SK-N-SH (cell line): ENCODE measurements at regions not wholly inside any gene's neighbourhood (a gene's known extent, or its start where the extent isn't known, plus 50 kb on each side); places are given as distances from the start of the nearest gene placed in this dataset.

Experiments
- CTCF ChIA-PET: fragments of 300-600, 350-600 bp; formaldehyde crosslinking; extraction: SDS; loops from one replicate; lab custom pipeline; 2021; lab: Yijun Ruan, JAX
- POLR2A ChIA-PET: fragments of 350-600 bp; sonication (Branson Sonifier 250); formaldehyde crosslinking; extraction: SDS; loops from one replicate; lab custom pipeline; 2020; ENCODE audit warnings: antibody characterized with exemption, inconsistent platforms; lab: Yijun Ruan, JAX
- DNase-seq: peaks from one replicate; pipeline ENCODE4 v3.0.0; 2012
- H2AFZ ChIP-seq: fragments of 200-600 bp; sonication (generic); 2 replicates; pipeline ENCODE4 v1.8.1; 2016; ENCODE audit warnings: antibody characterized with exemption, mild to moderate bottlenecking, low read depth
- H3F3A ChIP-seq: fragments of 200-600 bp; sonication (generic); replicated peaks from 2 replicates; pipeline ENCODE3; 2016; ENCODE audit warnings: antibody characterized with exemption, mild to moderate bottlenecking; ENCODE audit not compliant: insufficient read depth
- H3K27ac ChIP-seq, 2 experiments: fragments of 200-500 bp in 1 of 2; fragments of 200-600 bp in 1 of 2; sonication (Bioruptor generic) in 1 of 2; sonication (generic), shearing (Covaris generic) in 1 of 2; 2 replicates each; pipeline versions ENCODE4 v1.5.1 to v1.6.1; 2014 to 2016; ENCODE audit warnings: low read depth in 2 of 2, inconsistent platforms in 1 of 2, low read length in 1 of 2, mild to moderate bottlenecking in 1 of 2, mixed read lengths in 1 of 2
- H3K27me3 ChIP-seq: fragments of 200-600 bp; sonication (generic), shearing (Covaris generic); 2 replicates; pipeline ENCODE4 v1.6.1; 2016; ENCODE audit warnings: mixed run types; ENCODE audit not compliant: insufficient read depth
- H3K36me3 ChIP-seq, 2 experiments: fragments of 200-500 bp in 1 of 2; fragments of 200-600 bp in 1 of 2; sonication (Bioruptor generic) in 1 of 2; sonication (generic) in 1 of 2; replicated peaks in 1 of 2; 2 replicates each; pipeline versions ENCODE3 to v1.5.1; 2014 to 2016; ENCODE audit warnings: low read length in 1 of 2, mild to moderate bottlenecking in 1 of 2; ENCODE audit not compliant: insufficient read depth in 2 of 2, control insufficient read depth in 1 of 2
- H3K4me1 ChIP-seq, 2 experiments: fragments of 200-500 bp in 1 of 2; fragments of 200-600 bp in 1 of 2; sonication (Bioruptor generic) in 1 of 2; sonication (generic), shearing (Covaris generic) in 1 of 2; 2 replicates each; pipeline versions ENCODE4 v1.5.1 to v1.6.1; 2014 to 2016; ENCODE audit warnings: low read depth in 1 of 2, low read length in 1 of 2, mixed run types in 1 of 2; ENCODE audit not compliant: insufficient read depth in 2 of 2, control insufficient read depth in 1 of 2
- H3K4me2 ChIP-seq: fragments of 200-600 bp; sonication (generic), shearing (Covaris generic); 2 replicates; pipeline ENCODE4 v1.6.1; 2017; ENCODE audit warnings: mixed run types
- H3K4me3 ChIP-seq, 2 experiments: fragments of 200-500 bp in 1 of 2; fragments of 200-600 bp in 1 of 2; sonication (Bioruptor generic) in 1 of 2; sonication (generic), shearing (Covaris generic) in 1 of 2; 2 replicates each; pipeline versions ENCODE4 v1.5.1 to v1.8.1; 2014 to 2016; ENCODE audit warnings: low read depth in 2 of 2, inconsistent platforms in 1 of 2, low read length in 1 of 2, mild to moderate bottlenecking in 1 of 2, mixed read lengths in 1 of 2, moderate library complexity in 1 of 2
- H3K79me2 ChIP-seq: fragments of 200-600 bp; sonication (generic); 2 replicates; pipeline ENCODE4 v1.8.1; 2017; ENCODE audit warnings: mild to moderate bottlenecking; ENCODE audit not compliant: insufficient read depth
- H3K9ac ChIP-seq: fragments of 200-600 bp; sonication (generic); 2 replicates; pipeline ENCODE4 v1.6.1; 2017; ENCODE audit warnings: mixed run types
- H3K9me2 ChIP-seq: fragments of 200-600 bp; sonication (generic); 2 replicates; pipeline ENCODE4 v1.6.1; 2017; ENCODE audit warnings: mixed run types
- H3K9me3 ChIP-seq: fragments of 200-600 bp; sonication (generic); 2 replicates; pipeline ENCODE4 v1.6.1; 2017; ENCODE audit warnings: mixed run types, mild to moderate bottlenecking, moderate library complexity
- H4K20me1 ChIP-seq: fragments of 200-600 bp; sonication (generic); 2 replicates; pipeline ENCODE4 v1.6.1; 2017; ENCODE audit warnings: mild to moderate bottlenecking, mixed run types; ENCODE audit not compliant: insufficient read depth
- CHD2 ChIP-seq: fragments of 150-350 bp; IDR thresholded peaks from 2 replicates; pipeline ENCODE4 v1.6.1; 2018; ENCODE audit warnings: low read length; ENCODE audit not compliant: partially characterized antibody
- CTCF ChIP-seq: fragments of 200-600 bp; sonication (generic); IDR thresholded peaks from 2 replicates; pipeline ENCODE4 v1.6.1; 2017; ENCODE audit warnings: antibody characterized with exemption, mild to moderate bottlenecking, moderate library complexity
- EP300 ChIP-seq, 2 experiments: IDR thresholded peaks; 2 replicates each; pipeline versions ENCODE4 v1.4.0 to v1.6.1; 2012; ENCODE audit warnings: borderline replicate concordance in 1 of 2, low read depth in 1 of 2, low read length in 1 of 2
- EZH2phosphoT487 ChIP-seq: fragments of 200-600 bp; sonication (generic); IDR thresholded peaks from 2 replicates; pipeline ENCODE4 v1.6.1; 2017; ENCODE audit warnings: low read depth, mixed run types, mild to moderate bottlenecking, antibody characterized with exemption, moderate library complexity, borderline replicate concordance
- FOXJ3 ChIP-seq: sonication (generic); formaldehyde crosslinking; IDR thresholded peaks from 2 replicates; pipeline ENCODE4 v1.5.1; 2020; ENCODE audit warnings: mild to moderate bottlenecking, missing genetic modification reagents
- GABPA ChIP-seq: IDR thresholded peaks from 2 replicates; pipeline ENCODE4 v1.4.0; 2012; ENCODE audit warnings: low read depth, mild to moderate bottlenecking
- MAX ChIP-seq: IDR thresholded peaks from 2 replicates; pipeline ENCODE4 v1.4.0; 2012; ENCODE audit warnings: low read depth
- MEF2A ChIP-seq: IDR thresholded peaks from 2 replicates; pipeline ENCODE4 v1.4.0; 2012; ENCODE audit warnings: low read depth, borderline replicate concordance
- MXI1 ChIP-seq: IDR thresholded peaks from 2 replicates; pipeline ENCODE4 v1.6.1; 2012; ENCODE audit warnings: mild to moderate bottlenecking, low read depth, low read length, improper control_type of control experiment
- NFIC ChIP-seq: IDR thresholded peaks from 2 replicates; pipeline ENCODE4 v1.4.0; 2012; ENCODE audit warnings: borderline replicate concordance
- NRF1 ChIP-seq: IDR thresholded peaks from 2 replicates; pipeline ENCODE4 v1.6.1; 2012; ENCODE audit warnings: low read depth, mild to moderate bottlenecking, low read length
- PBX3 ChIP-seq: IDR thresholded peaks from 2 replicates; pipeline ENCODE4; 2012
- RAD21 ChIP-seq: IDR thresholded peaks from 2 replicates; pipeline ENCODE4 v1.6.1; 2012; ENCODE audit warnings: mild to moderate bottlenecking, low read length
- RFX5 ChIP-seq: IDR thresholded peaks from 2 replicates; pipeline ENCODE4 v1.6.1; 2012; ENCODE audit warnings: mild to moderate bottlenecking, improper control_type of control experiment, low read length
- RXRA ChIP-seq: IDR thresholded peaks from 2 replicates; pipeline ENCODE4 v1.4.0; 2012; ENCODE audit warnings: low read depth, mild to moderate bottlenecking, borderline replicate concordance
- SIN3A ChIP-seq: IDR thresholded peaks from 2 replicates; pipeline ENCODE4 v1.6.1; 2012; ENCODE audit warnings: low read depth, mild to moderate bottlenecking, low read length, moderate library complexity, borderline replicate concordance
- TAF1 ChIP-seq: IDR thresholded peaks from 2 replicates; pipeline ENCODE4 v1.6.1; 2012; ENCODE audit warnings: low read depth, mild to moderate bottlenecking, low read length, moderate library complexity, borderline replicate concordance
- TCF12 ChIP-seq: IDR thresholded peaks from 2 replicates; pipeline ENCODE4 v1.4.0; 2012
- USF2 ChIP-seq: fragments of 150-350 bp; IDR thresholded peaks from 2 replicates; pipeline ENCODE4 v1.6.1; 2017; ENCODE audit warnings: antibody characterized with exemption, low read length, low read depth, borderline replicate concordance
- WGBS: methylation state at CpG from one replicate; pipeline ENCODE4 v1.1.6; 2017; ENCODE audit warnings: low lambda C conversion rate; 5-methylcytosine and 5-hydroxymethylcytosine counted together

GRCh38 chr2:235113854-235114253 lies 162.0 kb downstream of the SH3BP4 start:
- H3K27ac ChIP-seq, result no peak overlapping the region

GRCh38 chr2:235114286-235114685 lies 162.5 kb downstream of the SH3BP4 start:
- 97% methylated on average over 10 of the region's 10 CpGs for WGBS
- no peak for DNase-seq
- no peaks in the 10 kb centered on the region for H3K36me3 ChIP-seq
- no peak overlapping the region for H3K4me3 ChIP-seq
- no peak for TF ChIP-seq CHD2
- TF ChIP-seq SIN3A, result no peak
- no peak for TF ChIP-seq MEF2A
- no peak for TF ChIP-seq USF2
- no peak for TF ChIP-seq EP300 (IDR thresholded peaks at IDR 0.05; ENCODE audit: borderline replicate concordance in 1 of 2, low read depth in 1 of 2, low read length in 1 of 2)
- TF ChIP-seq RFX5, result no peak
- TF ChIP-seq MXI1, result no peak
- no peak for TF ChIP-seq MAX
- TF ChIP-seq FOXJ3, result no peak
- no peak for TF ChIP-seq RXRA
- no peak for TF ChIP-seq GABPA
- no peak for TF ChIP-seq CTCF
- TF ChIP-seq NFIC, result no peak
- TF ChIP-seq TAF1, result no peak
- no peak for TF ChIP-seq PBX3
- TF ChIP-seq NRF1, result no peak
- TF ChIP-seq TCF12, result no peak
- no peak for TF ChIP-seq RAD21
- H3F3A ChIP-seq, result no peaks in the 10 kb centered on the region
- H3K27me3 ChIP-seq, result no peaks in the 10 kb centered on the region
- H3K9me2 ChIP-seq, result no peaks in the 10 kb centered on the region
- no peak overlapping the region for H3K27ac ChIP-seq
- CTCF ChIA-PET, result interaction anchor here (17.7 kb wide), 1 partner anchor 567 kb away, joined by 262 read pairs; no protein-coding TSS in a partner anchor
- H2AFZ ChIP-seq, result no peak overlapping the region
- no peaks in the 10 kb centered on the region for H3K9me3 ChIP-seq
- H3K9ac ChIP-seq, result no peak overlapping the region
- H3K79me2 ChIP-seq, result no peaks in the 10 kb centered on the region; the same call in 1 of the 2 replicates
- H3K4me1 ChIP-seq, result no peaks in the 10 kb centered on the region
- no peak overlapping the region for H3K4me2 ChIP-seq
- POLR2A ChIA-PET, result no interaction called here
- H4K20me1 ChIP-seq, result no peaks in the 10 kb centered on the region

More at GRCh38 chr2:235113854-235114253, 162.0 kb downstream of the SH3BP4 start:
- DNase-seq, result no peak
- Histone ChIP-seq H3K9ac (no peak overlapping the region), H3K36me3 (no peaks in the 10 kb centered on the region), H3K27me3 (no peaks in the 10 kb centered on the region), H3K9me3 (no peaks in the 10 kb centered on the region), H2AFZ (no peak overlapping the region), H3F3A (no peaks in the 10 kb centered on the region), H4K20me1 (no peaks in the 10 kb centered on the region), H3K4me2 (no peak overlapping the region), H3K4me1 (no peaks in the 10 kb centered on the region), H3K79me2 (no peaks in the 10 kb centered on the region; the same call in 1 of the 2 replicates), H3K9me2 (no peaks in the 10 kb centered on the region), H3K4me3 (no peak overlapping the region)
- ChIA-PET CTCF (interaction anchor here (0.7 to 17.7 kb wide), 3 partner anchors 63 to 566 kb away, joined by 3 to 262 read pairs (median 4); no protein-coding TSS in a partner anchor), POLR2A (no interaction called here)
- WGBS, result 87% methylated on average over 5 of the region's 10 CpGs
- TF ChIP-seq EZH2phosphoT487 (no peak), CTCF (no peak), RAD21 (no peak), MXI1 (no peak)
